SU-DHL-6 (cell line): ENCODE measurements at regions not wholly inside any gene's neighbourhood (a gene's known extent, or its start where the extent isn't known, plus 50 kb on each side); places are given as distances from the start of the nearest gene placed in this dataset.

Experiments
- H2AFZ ChIP-seq: fragments of 200-600 bp; sonication (generic); 2 replicates; pipeline ENCODE4 v1.6.1; 2014; ENCODE audit warnings: low read depth, mild to moderate bottlenecking, moderate library complexity, mixed read lengths, antibody characterized with exemption, low read length; ENCODE audit not compliant: severe bottlenecking
- H3F3A ChIP-seq: fragments of 200-600 bp; shearing (Covaris generic); 2 replicates; pipeline ENCODE4 v1.6.0; 2016; ENCODE audit warnings: antibody characterized with exemption, mild to moderate bottlenecking; ENCODE audit not compliant: insufficient read depth
- H3K27ac ChIP-seq: fragments of 200-600 bp; sonication (generic); 2 replicates; pipeline ENCODE4 v1.5.1; 2016; ENCODE audit warnings: low read depth, mild to moderate bottlenecking, low read length, moderate library complexity, mixed read lengths
- H3K27me3 ChIP-seq: fragments of 200-600 bp; sonication (generic), shearing (Covaris generic); 2 replicates; pipeline ENCODE4 v1.6.0; 2014; ENCODE audit warnings: mild to moderate bottlenecking, low read length
- H3K36me3 ChIP-seq: fragments of 200-600 bp; sonication (generic); 2 replicates; pipeline ENCODE4 v1.6.1; 2014; ENCODE audit warnings: mild to moderate bottlenecking, low read length, mixed read lengths
- H3K4me2 ChIP-seq: fragments of 300-600, 200-600 bp; shearing (Covaris generic), sonication (generic); 2 replicates; pipeline ENCODE4 v1.6.0; 2014; ENCODE audit warnings: low read length, low read depth, mild to moderate bottlenecking; ENCODE audit not compliant: poor library complexity, severe bottlenecking
- H3K4me3 ChIP-seq: fragments of 200-600 bp; sonication (generic); 2 replicates; pipeline ENCODE4 v1.5.1; 2014; ENCODE audit warnings: antibody characterized with exemption, low read length, mild to moderate bottlenecking, mixed read lengths; ENCODE audit not compliant: insufficient read depth, poor library complexity, severe bottlenecking
- H3K79me2 ChIP-seq: fragments of 200-600 bp; sonication (generic); 2 replicates; pipeline ENCODE4 v1.6.1; 2014; ENCODE audit warnings: mild to moderate bottlenecking, low read length, moderate library complexity; ENCODE audit not compliant: insufficient read depth
- H3K9ac ChIP-seq: fragments of 200-600 bp; sonication (generic); 2 replicates; pipeline ENCODE4 v1.7.0; 2014; ENCODE audit warnings: mild to moderate bottlenecking, low read length
- H3K9me2 ChIP-seq: fragments of 200-600 bp; sonication (generic); replicated peaks from 2 replicates; pipeline ENCODE4 v1.6.1; 2014; ENCODE audit warnings: low read length; ENCODE audit not compliant: insufficient read depth
- H3K9me3 ChIP-seq: fragments of 200-600 bp; sonication (generic); 2 replicates; pipeline ENCODE4 v1.6.1; 2014; ENCODE audit warnings: low read length, mixed read lengths; ENCODE audit not compliant: insufficient read depth
- H4K20me1 ChIP-seq: fragments of 200-600 bp; sonication (generic); 2 replicates; pipeline ENCODE4 v1.6.1; 2014; ENCODE audit warnings: low read depth, mild to moderate bottlenecking, antibody characterized with exemption, low read length, moderate library complexity, mixed read lengths
- CTCF ChIP-seq: fragments of 200-600 bp; sonication (generic); IDR thresholded peaks from one replicate; pipeline ENCODE4 v1.5.1; 2017; ENCODE audit warnings: antibody characterized with exemption, mild to moderate bottlenecking, low read length, moderate library complexity; ENCODE audit not compliant: insufficient read depth, poor library complexity, severe bottlenecking
- EZH2phosphoT487 ChIP-seq: fragments of 200-600 bp; sonication (generic), shearing (Covaris generic); conservative IDR thresholded peaks from 2 replicates; pipeline ENCODE4 v1.6.1; 2018; ENCODE audit warnings: mild to moderate bottlenecking, antibody characterized with exemption, low read length, moderate library complexity, mixed read lengths

- no peak overlapping the region for H2AFZ ChIP-seq
- no peaks in the 10 kb centered on the region for H3K79me2 ChIP-seq
- H3K9ac ChIP-seq = no peak overlapping the region
- no peaks in the 10 kb centered on the region for H3K27me3 ChIP-seq
- H3K27ac ChIP-seq = peak overlapping the region; percentile 84
- no peaks in the 10 kb centered on the region for H3K36me3 ChIP-seq
- H3K9me3 ChIP-seq = no peaks in the 10 kb centered on the region
- no peak overlapping the region for H3K4me2 ChIP-seq
- no peaks in the 10 kb centered on the region for H3K9me2 ChIP-seq
- TF ChIP-seq CTCF (no peak), EZH2phosphoT487 (no peak)
- no peaks in the 10 kb centered on the region for H3F3A ChIP-seq
- no peak overlapping the region for H3K4me3 ChIP-seq
- H4K20me1 ChIP-seq = no peaks in the 10 kb centered on the region
Measured at GRCh38 chr10:22764639-22765038, 50.3 kb upstream of the PIP4K2A start.
